B cell (primary cell): ENCODE measurements at regions not wholly inside any gene's neighbourhood (a gene's known extent, or its start where the extent isn't known, plus 50 kb on each side); places are given as distances from the start of the nearest gene placed in this dataset.

Experiments
- ATAC-seq: fragments of 200-7000 bp; cut with Tn5 transposase; one replicate; pipeline ENCODE4 v1.10.0; 2021; ENCODE audit warnings: low read depth, mild to moderate bottlenecking, moderate number of reproducible peaks, moderate library complexity
- CTCF ChIA-PET: fragments of 350-600 bp; sonication (Branson Sonifier 250); formaldehyde crosslinking; loops from one replicate; lab custom pipeline; 2021; ENCODE audit warnings: antibody characterized with exemption, inconsistent platforms; lab: Charles Lee
- POLR2A ChIA-PET: fragments of 350-600 bp; sonication (Branson Sonifier 250); formaldehyde crosslinking; loops from one replicate; lab custom pipeline; 2021; ENCODE audit warnings: antibody characterized with exemption; lab: Charles Lee
- DNase-seq: peaks from one replicate; pipeline ENCODE4 v3.0.0; 2013
- H2AFZ ChIP-seq: 2 replicates; pipeline ENCODE4 v1.6.1; 2012; ENCODE audit warnings: mild to moderate bottlenecking, low read depth, low read length; ENCODE audit not compliant: insufficient read depth, poor library complexity, severe bottlenecking
- H3K27ac ChIP-seq, 2 donors: 1 replicate in 1 of 2; 2 replicates in 1 of 2; pipeline ENCODE4 v1.5.1; 2012 to 2013; ENCODE audit warnings: low read length in 2 of 2, mild to moderate bottlenecking in 2 of 2, moderate library complexity in 1 of 2
- H3K27me3 ChIP-seq, 4 experiments: fragments of 200-600 bp in 1 of 4; sonication (generic) in 1 of 4; replicated peaks in 1 of 4; 1 replicate in 2 of 4; 2 replicates in 2 of 4; pipeline versions ENCODE4 v1.6.1 to v1.7.0; 2013 to 2016; ENCODE audit warnings: low read length in 3 of 4, mild to moderate bottlenecking in 2 of 4, mixed read lengths in 1 of 4, moderate library complexity in 1 of 4; ENCODE audit not compliant: insufficient read depth in 4 of 4, control insufficient read depth in 3 of 4; ENCODE audit errors: control extremely low read depth in 1 of 4
- H3K36me3 ChIP-seq, 2 experiments: replicated peaks in 1 of 2; 1 replicate in 1 of 2; 2 replicates in 1 of 2; pipeline versions ENCODE4 v1.6.1 to v1.7.1; 2013; ENCODE audit warnings: low read length in 1 of 2; ENCODE audit not compliant: insufficient read depth in 2 of 2, control insufficient read depth in 1 of 2; ENCODE audit errors: control extremely low read depth in 1 of 2, extremely low read depth in 1 of 2
- H3K4me1 ChIP-seq, 2 donors: fragments of 200-600 bp in 1 of 2; sonication (generic) in 1 of 2; 1 replicate in 1 of 2; 2 replicates in 1 of 2; pipeline versions ENCODE4 v1.5.1 to v1.6.1; 2013 to 2017; ENCODE audit warnings: low read length in 2 of 2; ENCODE audit not compliant: control insufficient read depth in 2 of 2, insufficient read depth in 2 of 2
- H3K4me2 ChIP-seq: replicated peaks from 2 replicates; pipeline ENCODE3; 2012; ENCODE audit warnings: mild to moderate bottlenecking, low read depth, low read length; ENCODE audit not compliant: poor library complexity, severe bottlenecking
- H3K4me3 ChIP-seq, 5 experiments: fragments of 200-600 bp in 1 of 5; sonication (generic) in 1 of 5; 1 replicate in 3 of 5; 2 replicates in 2 of 5; pipeline versions ENCODE4 v1.5.1 to v1.7.0; 2011 to 2016; ENCODE audit warnings: low read length in 4 of 5, mild to moderate bottlenecking in 4 of 5, low read depth in 2 of 5, control low read depth in 1 of 5, moderate library complexity in 1 of 5; ENCODE audit not compliant: insufficient read depth in 1 of 5; ENCODE audit errors: control extremely low read depth in 1 of 5, extremely low read depth in 1 of 5
- H3K79me2 ChIP-seq: fragments of 200-600 bp; sonication (generic); one replicate; pipeline ENCODE4 v1.6.0; 2016; ENCODE audit warnings: low read length; ENCODE audit not compliant: control insufficient read depth, insufficient read depth
- H3K9ac ChIP-seq: fragments of 200-600 bp; sonication (generic); 2 replicates; pipeline ENCODE4 v1.6.1; 2017; ENCODE audit warnings: mild to moderate bottlenecking, low read length, moderate library complexity
- H3K9me3 ChIP-seq, 3 donors: one replicate each; pipeline versions ENCODE4 v1.6.1 to v1.7.1; 2013; ENCODE audit warnings: low read length in 2 of 3; ENCODE audit not compliant: control insufficient read depth in 2 of 3, insufficient read depth in 1 of 3; ENCODE audit errors: control extremely low read depth in 1 of 3
- H4K20me1 ChIP-seq: 2 replicates; pipeline ENCODE4 v1.6.0; 2012; ENCODE audit warnings: mild to moderate bottlenecking, low read length; ENCODE audit not compliant: insufficient read depth, control insufficient read depth, poor library complexity, severe bottlenecking
- H3K27ac Mint-ChIP-seq: one replicate; pipeline ENCODE4 v1.8.0; 2021; ENCODE audit warnings: mixed read lengths
- H3K27me3 Mint-ChIP-seq: one replicate; pipeline ENCODE4 v1.8.0; 2021; ENCODE audit warnings: mixed read lengths
- H3K4me1 Mint-ChIP-seq: one replicate; pipeline ENCODE4 v1.8.0; 2021; ENCODE audit warnings: mixed read lengths
- H3K4me3 Mint-ChIP-seq: one replicate; pipeline ENCODE4 v1.8.0; 2021; ENCODE audit warnings: mixed read lengths
- H3K9me3 Mint-ChIP-seq: one replicate; pipeline ENCODE4 v1.8.0; 2022; ENCODE audit warnings: mixed read lengths; ENCODE audit not compliant: insufficient read depth
- CTCF ChIP-seq: fragments of 200-600 bp; IDR thresholded peaks from one replicate; pipeline ENCODE4 v1.8.0; 2022; ENCODE audit warnings: antibody characterized with exemption, mild to moderate bottlenecking
- EZH2 ChIP-seq: IDR thresholded peaks from 2 replicates; pipeline ENCODE4 v1.6.1; 2012; ENCODE audit warnings: borderline replicate concordance, low read depth, mild to moderate bottlenecking, moderate library complexity, low read length; ENCODE audit not compliant: insufficient read depth, poor library complexity, severe bottlenecking
- WGBS: methylation state at CpG from one replicate; pipeline ENCODE4 v1.1.5; 2013; ENCODE audit warnings: missing lambda C conversion rate; ENCODE audit not compliant: insufficient coverage; 5-methylcytosine and 5-hydroxymethylcytosine counted together
- intact Hi-C: fragments of 100-400 bp; cut with micrococcal nuclease; formaldehyde crosslinking; loops from one replicate; pipeline ENCODE4 v1.10.0; 2022

GRCh38 chr7:153030976-153031375 lies 271.4 kb downstream of the ACTR3B start:
- H3K9me3 ChIP-seq: no peaks in the 10 kb centered on the region
- H3K9me3 Mint-ChIP-seq: no peaks in the 10 kb centered on the region
- H3K4me1 Mint-ChIP-seq: no peaks in the 10 kb centered on the region
- no peaks in the 10 kb centered on the region for H3K27me3 Mint-ChIP-seq
- H3K9ac ChIP-seq: no peak overlapping the region
- no peak overlapping the region for H2AFZ ChIP-seq
- ChIA-PET POLR2A (no interaction called here), CTCF (no interaction called here)
- no peaks in the 10 kb centered on the region for H3K27me3 ChIP-seq
- H3K79me2 ChIP-seq: no peaks in the 10 kb centered on the region
- H3K4me1 ChIP-seq: no peaks in the 10 kb centered on the region
- WGBS: no CpG with 5 or more reads among the region's 5 CpGs
- no peaks in the 10 kb centered on the region for H3K36me3 ChIP-seq
- intact Hi-C loops: no loop called here
- no peak overlapping the region for H3K4me3 Mint-ChIP-seq
- no peak overlapping the region for H3K27ac Mint-ChIP-seq
- H4K20me1 ChIP-seq: no peaks in the 10 kb centered on the region
- DNase-seq (no peak), ATAC-seq (no peak)
- no peak overlapping the region for H3K4me2 ChIP-seq
- TF ChIP-seq CTCF (no peak), EZH2 (no peak)
- H3K27ac ChIP-seq: no peak overlapping the region
- no peak overlapping the region for H3K4me3 ChIP-seq

DNA sequence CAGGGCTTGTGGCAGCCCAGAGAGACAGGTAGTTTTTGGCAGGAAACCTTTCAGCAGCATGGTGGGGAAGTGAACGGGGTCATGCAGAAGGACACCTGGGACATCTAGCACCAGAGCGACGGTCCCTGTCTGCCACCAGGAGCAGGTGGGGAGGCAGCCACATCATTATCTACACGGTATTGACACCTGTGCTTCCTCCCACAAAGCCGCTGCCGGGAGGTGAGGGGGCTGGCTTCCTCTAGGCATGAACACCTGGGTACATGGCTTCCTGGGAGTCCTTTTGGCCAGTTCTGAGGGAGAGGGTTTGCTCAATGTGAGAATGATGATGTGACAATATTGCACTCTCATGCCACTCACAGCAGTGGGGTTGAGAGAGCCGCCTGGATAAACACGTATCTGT lies 275.2 kb downstream of the ACTR3B start:
- H3K4me3 Mint-ChIP-seq: no peak overlapping the region
- no peaks in the 10 kb centered on the region for H4K20me1 ChIP-seq

More for the DNA sequence above, 275.2 kb downstream of the ACTR3B start:
- ChIA-PET POLR2A (no interaction called here), CTCF (no interaction called here)
- Histone ChIP-seq H3K27ac (no peak overlapping the region), H3K36me3 (no peaks in the 10 kb centered on the region), H3K9ac (no peak overlapping the region), H3K9me3 (no peaks in the 10 kb centered on the region), H3K4me2 (no peak overlapping the region), H3K4me1 (no peaks in the 10 kb centered on the region), H2AFZ (no peak overlapping the region), H3K27me3 (no peaks in the 10 kb centered on the region), H3K4me3 (no peak overlapping the region), H3K79me2 (no peaks in the 10 kb centered on the region)
- DNase-seq (no peak), ATAC-seq (no peak)
- WGBS: 77% methylated on average over 5 of the region's 8 CpGs
- intact Hi-C loops: no loop called here
- TF ChIP-seq CTCF (no peak), EZH2 (no peak)
- H3K4me1 Mint-ChIP-seq: no peaks in the 10 kb centered on the region
- no peak overlapping the region for H3K27ac Mint-ChIP-seq
- H3K9me3 Mint-ChIP-seq: peaks cover 5% of the 10 kb centered on the region
- no peaks in the 10 kb centered on the region for H3K27me3 Mint-ChIP-seq
